ENCODE measurements at regions not wholly inside any gene's neighbourhood (a gene's known extent, or its start where the extent isn't known, plus 50 kb on each side); places are given as distances from the start of the nearest gene placed in this dataset.
A peak's percentile ranks its signal among the peaks of the same experiment; 100 is the strongest.

DNA sequence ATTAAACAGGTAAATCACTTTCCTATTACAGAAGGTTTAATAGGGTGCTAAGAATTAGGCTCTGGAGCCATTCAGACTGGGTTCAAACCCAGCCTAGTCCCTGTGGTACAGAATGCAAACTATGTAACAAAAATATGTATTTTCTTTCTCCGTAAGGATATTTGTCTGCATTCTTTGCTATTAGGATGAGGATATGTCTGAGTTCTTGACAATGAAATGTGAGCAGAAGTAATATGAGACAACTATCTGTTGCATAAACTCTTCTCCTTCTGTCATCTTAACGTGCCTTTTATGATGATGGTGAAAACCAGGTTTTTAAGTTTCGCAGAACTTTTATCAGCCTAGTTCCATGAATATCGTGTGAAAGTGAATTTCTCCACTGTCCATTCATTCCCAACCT is 1129.1 kb upstream of the ZEB2 start:
- no peak overlapping the region for H3K27ac ChIP-seq
- no peak for DNase-seq
- TF ChIP-seq, protein P1, sequence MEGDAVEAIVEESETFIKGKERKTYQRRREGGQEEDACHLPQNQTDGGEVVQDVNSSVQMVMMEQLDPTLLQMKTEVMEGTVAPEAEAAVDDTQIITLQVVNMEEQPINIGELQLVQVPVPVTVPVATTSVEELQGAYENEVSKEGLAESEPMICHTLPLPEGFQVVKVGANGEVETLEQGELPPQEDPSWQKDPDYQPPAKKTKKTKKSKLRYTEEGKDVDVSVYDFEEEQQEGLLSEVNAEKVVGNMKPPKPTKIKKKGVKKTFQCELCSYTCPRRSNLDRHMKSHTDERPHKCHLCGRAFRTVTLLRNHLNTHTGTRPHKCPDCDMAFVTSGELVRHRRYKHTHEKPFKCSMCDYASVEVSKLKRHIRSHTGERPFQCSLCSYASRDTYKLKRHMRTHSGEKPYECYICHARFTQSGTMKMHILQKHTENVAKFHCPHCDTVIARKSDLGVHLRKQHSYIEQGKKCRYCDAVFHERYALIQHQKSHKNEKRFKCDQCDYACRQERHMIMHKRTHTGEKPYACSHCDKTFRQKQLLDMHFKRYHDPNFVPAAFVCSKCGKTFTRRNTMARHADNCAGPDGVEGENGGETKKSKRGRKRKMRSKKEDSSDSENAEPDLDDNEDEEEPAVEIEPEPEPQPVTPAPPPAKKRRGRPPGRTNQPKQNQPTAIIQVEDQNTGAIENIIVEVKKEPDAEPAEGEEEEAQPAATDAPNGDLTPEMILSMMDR (IDR thresholded peaks at IDR 0.05; ENCODE audit: low read depth, low read length, missing control alignments) = no peak

DNA sequence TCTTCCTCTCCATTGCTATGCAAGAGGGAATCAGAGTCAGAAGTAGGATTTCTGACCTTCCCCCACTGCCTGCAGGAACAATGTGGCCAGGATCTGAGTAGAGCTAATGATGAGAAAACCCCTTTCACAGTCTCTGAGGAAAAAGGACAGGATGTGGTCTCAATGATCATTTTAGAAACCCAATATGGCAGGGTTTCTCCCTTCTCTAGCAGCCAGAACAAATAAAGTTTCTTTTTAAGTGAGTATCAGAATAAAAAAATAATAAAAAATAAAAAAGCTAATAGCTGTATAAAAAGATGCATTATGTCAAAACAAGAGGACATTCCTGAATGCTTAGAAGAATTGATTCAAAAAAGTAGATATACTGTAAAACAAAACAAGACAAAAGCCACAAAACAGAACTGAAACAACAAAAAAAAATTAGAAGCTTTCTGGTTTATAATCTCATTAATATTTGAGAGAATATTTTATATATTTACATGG is 1124.9 kb upstream of the ZEB2 start:
- in situ Hi-C loops (cut with HindIII; ENCODE audit: low pct_ligation_motif_present, low sequenced_read_pairs) = no loop called here
- DNase-seq = no peak
- TF ChIP-seq, protein P1 (IDR thresholded peaks at IDR 0.05; ENCODE audit: low read depth, low read length, missing control alignments) = no peak

More for the DNA sequence above, 1129.1 kb upstream of the ZEB2 start:
- Histone ChIP-seq H3K4me3 (ENCODE audit: low read depth, low read length) (no peak overlapping the region), H3K27me3 (replicated peaks) (no peaks in the 10 kb centered on the region), H3K36me3 (replicated peaks) (no peaks in the 10 kb centered on the region)
- in situ Hi-C loops (cut with HindIII; ENCODE audit: low pct_ligation_motif_present, low sequenced_read_pairs) = no loop called here

DNA sequence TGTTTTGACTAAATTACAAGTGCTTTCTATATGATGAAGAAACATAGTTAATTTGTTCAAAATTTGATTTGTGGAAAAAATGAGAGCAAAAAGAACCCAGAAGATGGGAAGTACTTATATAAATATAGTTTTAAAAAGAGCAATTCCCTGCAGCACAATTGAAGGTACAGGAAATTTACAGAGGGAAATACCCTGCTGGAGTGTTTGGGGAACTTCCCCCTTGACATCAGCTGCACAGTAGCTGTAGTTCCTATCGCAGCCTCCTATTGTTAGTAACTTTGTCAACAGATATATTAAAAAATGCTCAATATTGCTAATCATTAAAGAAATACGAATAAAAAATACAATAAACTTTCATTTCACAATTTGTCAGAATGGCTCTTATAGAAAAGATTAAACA is 1118.8 kb upstream of the ZEB2 start:
- H3K36me3 ChIP-seq (replicated peaks) = no peaks in the 10 kb centered on the region
- no peaks in the 10 kb centered on the region for H3K27me3 ChIP-seq (replicated peaks)
- DNase-seq = no peak
- in situ Hi-C loops (cut with HindIII; ENCODE audit: low pct_ligation_motif_present, low sequenced_read_pairs) = no loop called here
- no peak overlapping the region for H3K27ac ChIP-seq
- TF ChIP-seq, protein P1 (IDR thresholded peaks at IDR 0.05; ENCODE audit: low read depth, low read length, missing control alignments) = peak; percentile 31
- H3K4me3 ChIP-seq (ENCODE audit: low read depth, low read length) = no peak overlapping the region

More for the DNA sequence above, 1124.9 kb upstream of the ZEB2 start:
- H3K27me3 ChIP-seq (replicated peaks) = no peaks in the 10 kb centered on the region
- no peak overlapping the region for H3K27ac ChIP-seq
- H3K36me3 ChIP-seq (replicated peaks) = no peaks in the 10 kb centered on the region
- no peak overlapping the region for H3K4me3 ChIP-seq (ENCODE audit: low read depth, low read length)

DNA sequence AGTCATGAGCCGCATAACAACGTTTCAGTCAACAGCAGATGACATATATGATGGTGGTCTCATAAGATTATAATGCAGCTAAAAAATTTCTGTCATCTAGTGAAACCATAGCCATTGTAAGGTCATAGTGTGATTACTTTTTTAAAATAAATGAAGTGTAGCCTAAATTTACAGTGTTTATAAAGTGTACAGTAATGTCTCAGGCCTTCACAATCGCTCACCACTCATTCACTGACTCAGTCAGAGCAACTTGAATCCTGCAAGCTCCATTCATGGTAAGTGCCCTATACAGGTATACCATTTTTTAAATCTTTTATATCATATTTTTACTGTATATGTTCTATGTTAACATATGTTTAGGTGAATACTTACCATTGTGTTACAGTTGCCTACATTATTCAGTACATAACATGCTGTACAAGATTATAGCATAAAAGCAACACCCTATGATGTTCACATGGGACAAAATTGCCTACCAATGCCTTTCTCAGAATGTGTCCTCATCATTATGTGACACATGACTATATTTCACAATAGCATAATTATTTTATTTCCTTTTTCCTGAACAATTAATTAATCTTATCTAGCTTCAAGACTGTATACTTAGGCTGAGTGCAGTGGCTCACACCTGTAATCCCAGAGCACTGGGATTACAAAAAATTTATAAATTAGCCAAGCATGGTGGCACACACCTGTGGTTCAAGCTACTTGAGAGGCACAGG is 1115.9 kb upstream of the ZEB2 start:
- in situ Hi-C loops (cut with HindIII; ENCODE audit: low pct_ligation_motif_present, low sequenced_read_pairs) = no loop called here
- Histone ChIP-seq H3K27me3 (replicated peaks) (no peaks in the 10 kb centered on the region), H3K36me3 (replicated peaks) (no peaks in the 10 kb centered on the region), H3K27ac (no peak overlapping the region), H3K4me3 (ENCODE audit: low read depth, low read length) (no peak overlapping the region)
- TF ChIP-seq, protein P1 (IDR thresholded peaks at IDR 0.05; ENCODE audit: low read depth, low read length, missing control alignments) = no peak
- no peak for DNase-seq

DNA sequence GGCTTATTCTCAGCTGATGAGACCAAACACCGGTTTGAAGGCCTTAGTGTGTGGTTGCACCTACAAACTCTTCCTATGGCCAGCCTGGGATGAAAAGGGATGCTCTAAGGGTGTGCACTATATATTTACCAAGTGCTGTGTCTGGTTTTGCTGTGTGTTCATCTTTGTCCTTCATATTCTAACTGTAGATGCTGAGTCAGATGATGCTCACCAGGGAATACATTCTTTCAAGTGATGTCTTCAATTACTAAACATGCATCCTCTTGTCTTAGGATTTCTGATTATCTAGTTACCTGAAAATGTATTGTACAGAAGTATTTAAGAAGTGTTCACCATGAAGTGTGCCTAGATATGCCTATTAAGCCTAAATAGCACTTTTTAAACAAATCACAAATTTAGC is 1111.6 kb upstream of the ZEB2 start:
- Histone ChIP-seq H3K27me3 (replicated peaks) (no peaks in the 10 kb centered on the region), H3K4me3 (ENCODE audit: low read depth, low read length) (no peak overlapping the region), H3K36me3 (replicated peaks) (no peaks in the 10 kb centered on the region), H3K27ac (no peak overlapping the region)
- no peak for DNase-seq
- in situ Hi-C loops (cut with HindIII; ENCODE audit: low pct_ligation_motif_present, low sequenced_read_pairs) = no loop called here
- TF ChIP-seq, protein P1 (IDR thresholded peaks at IDR 0.05; ENCODE audit: low read depth, low read length, missing control alignments) = no peak

DNA sequence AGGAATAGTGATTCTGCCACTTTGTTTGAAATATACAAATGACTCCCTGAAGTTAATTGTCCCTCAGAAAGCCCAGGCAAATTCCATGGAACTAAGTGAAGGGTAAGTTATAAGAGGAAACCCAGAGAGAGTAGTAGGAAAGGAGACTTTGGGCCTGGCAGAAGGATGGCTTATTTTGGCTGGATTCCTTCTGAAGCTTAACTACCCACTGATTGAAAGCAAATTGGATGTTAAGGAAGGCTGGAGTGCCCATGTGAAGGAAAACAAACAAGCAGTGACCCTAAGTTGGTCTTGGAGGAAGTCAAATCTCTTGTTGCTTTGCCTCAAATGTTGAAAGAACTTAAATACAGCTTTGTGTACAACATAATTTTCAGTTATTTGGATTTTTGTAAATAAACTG is 1106.4 kb upstream of the ZEB2 start:
- H3K27me3 ChIP-seq (replicated peaks) = no peaks in the 10 kb centered on the region
- no peak for DNase-seq
- in situ Hi-C loops (cut with HindIII; ENCODE audit: low pct_ligation_motif_present, low sequenced_read_pairs) = no loop called here
- TF ChIP-seq, protein P1 (IDR thresholded peaks at IDR 0.05; ENCODE audit: low read depth, low read length, missing control alignments) = no peak
- no peak overlapping the region for H3K27ac ChIP-seq
- no peaks in the 10 kb centered on the region for H3K36me3 ChIP-seq (replicated peaks)
- H3K4me3 ChIP-seq (ENCODE audit: low read depth, low read length) = no peak overlapping the region
